ENCODE measurements at regions not wholly inside any gene's neighbourhood (a gene's known extent, or its start where the extent isn't known, plus 50 kb on each side); places are given as distances from the start of the nearest gene placed in this dataset.

DNA sequence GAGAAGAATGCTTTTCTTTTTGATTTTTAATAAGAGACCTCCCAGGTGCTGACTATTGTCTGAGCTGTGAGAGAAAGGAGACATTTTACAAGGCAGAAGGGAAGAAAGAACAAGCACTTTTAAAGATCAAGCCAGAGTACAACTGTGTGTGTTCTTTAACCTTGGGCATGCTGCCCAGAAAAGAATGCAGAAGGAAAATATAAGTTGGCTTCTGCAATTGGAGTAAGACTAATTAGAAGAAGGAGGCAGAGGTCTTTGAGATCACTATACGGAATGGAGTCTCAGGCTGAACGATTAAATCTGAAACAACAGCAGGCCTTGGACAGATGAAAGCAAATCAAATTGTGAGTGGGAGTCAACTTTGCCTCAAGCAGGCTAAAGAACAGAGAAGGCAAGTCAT lies 230.5 kb downstream of the ATP23 start:
- H3K36me3 ChIP-seq (ENCODE audit: insufficient read depth, low read length) = no peaks in the 10 kb centered on the region
- no peaks in the 10 kb centered on the region for H3K79me2 ChIP-seq (ENCODE audit: insufficient read depth, low read length)
- H3K4me2 ChIP-seq (ENCODE audit: low read length) = no peak overlapping the region
- TF ChIP-seq EZH2 (IDR thresholded peaks at IDR 0.05; ENCODE audit: borderline replicate concordance, low read length) = no peak
- H3K4me3 ChIP-seq (ENCODE audit: low read depth, low read length, poor library complexity, severe bottlenecking) = no peak overlapping the region
- H3K27me3 ChIP-seq (ENCODE audit: insufficient read depth, low read length) = no peaks in the 10 kb centered on the region
- no peaks in the 10 kb centered on the region for H3K9me3 ChIP-seq (ENCODE audit: low read length)
- no peaks in the 10 kb centered on the region for H4K20me1 ChIP-seq (ENCODE audit: insufficient read depth, low read length)
- H3F3A ChIP-seq (ENCODE audit: insufficient read depth, low read length) = no peaks in the 10 kb centered on the region
- no peak overlapping the region for H3K27ac ChIP-seq (ENCODE audit: low read depth, low read length, poor library complexity, severe bottlenecking)
- no peaks in the 10 kb centered on the region for H3K4me1 ChIP-seq (ENCODE audit: insufficient read depth, low read length, severe bottlenecking)
- H3K9ac ChIP-seq (ENCODE audit: low read length) = no peak overlapping the region
- H2AFZ ChIP-seq (ENCODE audit: low read length) = no peak overlapping the region
- no peaks in the 10 kb centered on the region for H3K9me2 ChIP-seq (ENCODE audit: low read depth, low read length)

DNA sequence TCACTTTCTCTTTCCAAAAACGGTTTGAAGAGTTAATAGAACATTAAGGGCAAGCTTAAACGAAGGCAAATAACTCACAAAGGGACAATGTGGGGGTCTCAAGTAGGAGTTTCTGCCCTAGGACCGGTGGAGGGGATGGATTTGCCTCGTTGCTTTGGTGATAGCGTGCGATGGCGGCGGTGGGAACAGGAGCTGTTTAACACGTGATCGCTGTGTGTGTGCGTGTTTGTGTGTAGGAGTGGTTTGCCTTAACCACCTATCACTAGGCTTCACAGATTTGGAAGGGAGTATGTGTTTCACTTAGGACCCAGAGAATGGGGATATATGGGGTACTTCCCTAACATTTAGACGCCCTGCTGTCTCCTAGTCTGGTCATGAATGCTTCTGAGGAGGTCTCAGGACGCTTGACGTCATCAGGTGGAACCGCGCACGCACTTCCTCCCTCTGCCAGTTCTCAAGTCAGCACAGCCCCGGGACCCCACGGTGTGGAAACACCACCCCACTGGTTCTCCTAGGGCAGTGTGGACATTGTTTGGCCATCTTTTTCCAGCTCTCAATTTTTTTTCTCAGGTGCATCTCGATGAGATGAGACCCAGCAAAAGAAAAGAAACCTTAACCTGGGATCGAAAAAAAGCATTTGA lies 231.2 kb downstream of the ATP23 start:
- no peaks in the 10 kb centered on the region for H3K27me3 ChIP-seq (ENCODE audit: insufficient read depth, low read length)
- H3F3A ChIP-seq (ENCODE audit: insufficient read depth, low read length) = no peaks in the 10 kb centered on the region
- H4K20me1 ChIP-seq (ENCODE audit: insufficient read depth, low read length) = no peaks in the 10 kb centered on the region
- no peaks in the 10 kb centered on the region for H3K9me3 ChIP-seq (ENCODE audit: low read length)
- no peaks in the 10 kb centered on the region for H3K79me2 ChIP-seq (ENCODE audit: insufficient read depth, low read length)
- no peak overlapping the region for H2AFZ ChIP-seq (ENCODE audit: low read length)
- H3K36me3 ChIP-seq (ENCODE audit: insufficient read depth, low read length) = no peaks in the 10 kb centered on the region
- H3K9me2 ChIP-seq (ENCODE audit: low read depth, low read length) = no peaks in the 10 kb centered on the region
- no peak overlapping the region for H3K9ac ChIP-seq (ENCODE audit: low read length)
- H3K27ac ChIP-seq (ENCODE audit: low read depth, low read length, poor library complexity, severe bottlenecking) = no peak overlapping the region
- H3K4me1 ChIP-seq (ENCODE audit: insufficient read depth, low read length, severe bottlenecking) = no peaks in the 10 kb centered on the region
- no peak for TF ChIP-seq EZH2 (IDR thresholded peaks at IDR 0.05; ENCODE audit: borderline replicate concordance, low read length)
- TF ChIP-seq, protein P1, sequence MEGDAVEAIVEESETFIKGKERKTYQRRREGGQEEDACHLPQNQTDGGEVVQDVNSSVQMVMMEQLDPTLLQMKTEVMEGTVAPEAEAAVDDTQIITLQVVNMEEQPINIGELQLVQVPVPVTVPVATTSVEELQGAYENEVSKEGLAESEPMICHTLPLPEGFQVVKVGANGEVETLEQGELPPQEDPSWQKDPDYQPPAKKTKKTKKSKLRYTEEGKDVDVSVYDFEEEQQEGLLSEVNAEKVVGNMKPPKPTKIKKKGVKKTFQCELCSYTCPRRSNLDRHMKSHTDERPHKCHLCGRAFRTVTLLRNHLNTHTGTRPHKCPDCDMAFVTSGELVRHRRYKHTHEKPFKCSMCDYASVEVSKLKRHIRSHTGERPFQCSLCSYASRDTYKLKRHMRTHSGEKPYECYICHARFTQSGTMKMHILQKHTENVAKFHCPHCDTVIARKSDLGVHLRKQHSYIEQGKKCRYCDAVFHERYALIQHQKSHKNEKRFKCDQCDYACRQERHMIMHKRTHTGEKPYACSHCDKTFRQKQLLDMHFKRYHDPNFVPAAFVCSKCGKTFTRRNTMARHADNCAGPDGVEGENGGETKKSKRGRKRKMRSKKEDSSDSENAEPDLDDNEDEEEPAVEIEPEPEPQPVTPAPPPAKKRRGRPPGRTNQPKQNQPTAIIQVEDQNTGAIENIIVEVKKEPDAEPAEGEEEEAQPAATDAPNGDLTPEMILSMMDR (IDR thresholded peaks at IDR 0.05; ENCODE audit: low read length) = no peak
- H3K4me3 ChIP-seq (ENCODE audit: low read depth, low read length, poor library complexity, severe bottlenecking) = no peak overlapping the region
- no peak overlapping the region for H3K4me2 ChIP-seq (ENCODE audit: low read length)

DNA sequence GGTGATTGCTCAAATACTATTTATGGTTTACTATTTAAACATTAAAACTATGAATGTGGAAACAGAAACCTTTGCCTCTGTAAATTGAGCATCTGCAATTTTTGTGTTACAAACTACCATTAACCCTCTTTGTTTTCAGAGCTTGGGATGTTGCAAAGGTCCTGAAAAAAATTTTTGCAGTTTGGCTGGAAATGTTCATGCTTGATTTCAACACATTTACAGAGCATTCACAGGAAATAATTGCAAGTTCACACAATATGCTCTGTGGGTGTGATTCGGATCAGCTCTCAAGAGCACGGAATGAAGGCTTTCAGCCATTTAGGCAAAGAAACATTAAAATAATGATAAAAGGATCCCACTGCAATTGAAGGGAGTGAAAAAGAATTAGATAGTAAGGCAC lies 232.9 kb downstream of the ATP23 start:
- Histone ChIP-seq H4K20me1 (ENCODE audit: insufficient read depth, low read length) (no peaks in the 10 kb centered on the region), H3K27ac (ENCODE audit: low read depth, low read length, poor library complexity, severe bottlenecking) (no peak overlapping the region), H3K36me3 (ENCODE audit: insufficient read depth, low read length) (no peaks in the 10 kb centered on the region), H3K79me2 (ENCODE audit: insufficient read depth, low read length) (no peaks in the 10 kb centered on the region), H3F3A (ENCODE audit: insufficient read depth, low read length) (no peaks in the 10 kb centered on the region), H3K4me3 (ENCODE audit: low read depth, low read length, poor library complexity, severe bottlenecking) (no peak overlapping the region), H2AFZ (ENCODE audit: low read length) (no peak overlapping the region), H3K4me1 (ENCODE audit: insufficient read depth, low read length, severe bottlenecking) (no peaks in the 10 kb centered on the region), H3K9ac (ENCODE audit: low read length) (no peak overlapping the region), H3K9me2 (ENCODE audit: low read depth, low read length) (no peaks in the 10 kb centered on the region), H3K9me3 (ENCODE audit: low read length) (no peaks in the 10 kb centered on the region), H3K27me3 (ENCODE audit: insufficient read depth, low read length) (no peaks in the 10 kb centered on the region), H3K4me2 (ENCODE audit: low read length) (no peak overlapping the region)
- TF ChIP-seq, protein P1 (IDR thresholded peaks at IDR 0.05; ENCODE audit: low read length) = no peak
- TF ChIP-seq EZH2 (IDR thresholded peaks at IDR 0.05; ENCODE audit: borderline replicate concordance, low read length) = no peak

DNA sequence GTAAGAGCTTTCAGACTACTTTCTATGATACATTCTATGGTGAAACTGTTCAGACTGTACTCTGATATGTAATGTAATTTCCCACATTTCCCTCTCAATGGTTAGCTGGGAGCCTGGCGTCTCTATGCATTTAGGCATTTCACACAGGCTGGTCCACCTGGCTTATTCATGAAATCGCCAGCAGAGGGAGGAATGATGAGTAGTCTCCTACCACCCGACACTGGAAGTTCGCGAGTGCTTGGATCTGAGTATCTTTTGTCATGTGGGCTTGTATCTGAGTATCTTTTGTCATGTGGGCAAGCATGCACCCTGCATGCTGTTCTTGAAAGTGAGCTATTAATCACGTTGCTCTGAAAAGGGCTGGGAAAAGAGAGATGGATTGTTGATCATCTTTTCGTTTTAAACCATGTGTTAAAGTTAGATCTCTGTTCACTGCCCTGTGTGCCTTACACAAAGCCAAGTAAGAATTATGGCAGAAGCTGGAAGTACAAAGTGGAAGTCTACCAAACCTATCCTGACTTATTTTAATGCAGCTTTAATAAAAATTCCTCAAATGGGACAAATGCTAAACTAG lies 235.0 kb downstream of the ATP23 start:
- H3K79me2 ChIP-seq (ENCODE audit: insufficient read depth, low read length) = no peaks in the 10 kb centered on the region
- no peaks in the 10 kb centered on the region for H3F3A ChIP-seq (ENCODE audit: insufficient read depth, low read length)
- no peaks in the 10 kb centered on the region for H4K20me1 ChIP-seq (ENCODE audit: insufficient read depth, low read length)
- H3K36me3 ChIP-seq (ENCODE audit: insufficient read depth, low read length) = no peaks in the 10 kb centered on the region
- no peak overlapping the region for H3K27ac ChIP-seq (ENCODE audit: low read depth, low read length, poor library complexity, severe bottlenecking)
- H3K9me3 ChIP-seq (ENCODE audit: low read length) = no peaks in the 10 kb centered on the region
- TF ChIP-seq EZH2 (IDR thresholded peaks at IDR 0.05; ENCODE audit: borderline replicate concordance, low read length) = no peak
- TF ChIP-seq, protein P1 (IDR thresholded peaks at IDR 0.05; ENCODE audit: low read length) = peak; percentile 46; the same call in 1 of the 2 replicates
- H2AFZ ChIP-seq (ENCODE audit: low read length) = no peak overlapping the region
- H3K4me2 ChIP-seq (ENCODE audit: low read length) = no peak overlapping the region
- no peaks in the 10 kb centered on the region for H3K27me3 ChIP-seq (ENCODE audit: insufficient read depth, low read length)
- no peaks in the 10 kb centered on the region for H3K9me2 ChIP-seq (ENCODE audit: low read depth, low read length)
- no peak overlapping the region for H3K4me3 ChIP-seq (ENCODE audit: low read depth, low read length, poor library complexity, severe bottlenecking)
- H3K4me1 ChIP-seq (ENCODE audit: insufficient read depth, low read length, severe bottlenecking) = no peaks in the 10 kb centered on the region
- no peak overlapping the region for H3K9ac ChIP-seq (ENCODE audit: low read length)
